Activated naive CD4-positive, alpha-beta T cell treated with anti-CD3 and anti-CD28 coated beads, Interleukin-2, amount 50 U/mL, for 16 hours (primary cell): ENCODE measurements at regions not wholly inside any gene's neighbourhood (a gene's known extent, or its start where the extent isn't known, plus 50 kb on each side); places are given as distances from the start of the nearest gene placed in this dataset.
"Not testable (repeated sequence)": the region's sequence is repeated elsewhere in the genome, so short reads cannot be mapped to it uniquely, and the experiment has no call there.

ENCODE experiments used
- DNase-seq: peaks from one replicate; pipeline ENCODE4 v3.0.0-alpha.2; 2020

GRCh38 chr6:98380589-98380988 is 453.8 kb upstream of the POU3F2 start:
- DNase-seq, result no peak

- DNase-seq, result no peak
These were observed 452.1 kb upstream of the POU3F2 start for GRCh38 chr6:98382246-98382645.

GRCh38 chr6:98384334-98384733 is 450.0 kb upstream of the POU3F2 start:
- no peak for DNase-seq

- no peak for DNase-seq
These were observed 449.6 kb upstream of the POU3F2 start for GRCh38 chr6:98384801-98385200.

- no peak for DNase-seq
These were observed 438.7 kb upstream of the POU3F2 start for GRCh38 chr6:98395610-98396166.

- no peak for DNase-seq
These were observed 418.3 kb upstream of the POU3F2 start for GRCh38 chr6:98416027-98416426.

GRCh38 chr6:98416497-98417158 is 417.7 kb upstream of the POU3F2 start:
- not testable (repeated sequence) for DNase-seq

GRCh38 chr6:98433325-98434056 is 400.9 kb upstream of the POU3F2 start:
- no peak for DNase-seq

GRCh38 chr6:98443633-98444032 is 390.7 kb upstream of the POU3F2 start:
- DNase-seq, result no peak

- DNase-seq, result no peak
These were observed 381.7 kb upstream of the POU3F2 start for GRCh38 chr6:98452685-98453084.

- DNase-seq, result no peak
These were observed 379.5 kb upstream of the POU3F2 start for GRCh38 chr6:98454809-98455322.

- DNase-seq, result no peak
These were observed 375.7 kb upstream of the POU3F2 start for GRCh38 chr6:98458708-98459107.

- no peak for DNase-seq
These were observed 371.1 kb upstream of the POU3F2 start for GRCh38 chr6:98463038-98464000.

GRCh38 chr6:98467091-98467490 is 367.3 kb upstream of the POU3F2 start:
- DNase-seq, result no peak

GRCh38 chr6:98467902-98468301 is 366.5 kb upstream of the POU3F2 start:
- no peak for DNase-seq

- no peak for DNase-seq
These were observed 365.2 kb upstream of the POU3F2 start for GRCh38 chr6:98469141-98469540.

- no peak for DNase-seq
These were observed 363.6 kb upstream of the POU3F2 start for GRCh38 chr6:98470821-98471220.

GRCh38 chr6:98471444-98471843 is 362.9 kb upstream of the POU3F2 start:
- no peak for DNase-seq

- DNase-seq, result no peak
These were observed 357.1 kb upstream of the POU3F2 start for GRCh38 chr6:98477231-98477630.

- DNase-seq, result no peak
These were observed 349.7 kb upstream of the POU3F2 start for GRCh38 chr6:98484696-98485095.

GRCh38 chr6:98485593-98485992 is 348.8 kb upstream of the POU3F2 start:
- no peak for DNase-seq

- no peak for DNase-seq
These were observed 348.3 kb upstream of the POU3F2 start for GRCh38 chr6:98486057-98486456.

GRCh38 chr6:98487612-98488011 is 346.8 kb upstream of the POU3F2 start:
- no peak for DNase-seq
